Suprapubic skin (tissue), 4 donors: ENCODE measurements at regions not wholly inside any gene's neighbourhood (a gene's known extent, or its start where the extent isn't known, plus 50 kb on each side); places are given as distances from the start of the nearest gene placed in this dataset.

Source experiments
- DNase-seq, 2 donors: peaks; one replicate each; pipeline ENCODE4 v3.0.0-alpha.2; 2019; ENCODE audit warnings: low spot score in 2 of 2
- H3K27ac ChIP-seq: fragments of 200-600 bp; sonication (generic); one replicate; pipeline ENCODE4 v1.5.1; 2019
- H3K27me3 ChIP-seq: fragments of 200-600 bp; sonication (generic); one replicate; pipeline ENCODE4 v1.5.1; 2019
- H3K36me3 ChIP-seq: fragments of 200-600 bp; sonication (generic); one replicate; pipeline ENCODE4 v1.5.1; 2019
- H3K4me1 ChIP-seq: fragments of 200-600 bp; sonication (generic); one replicate; pipeline ENCODE4 v1.5.1; 2019
- H3K4me3 ChIP-seq: fragments of 200-600 bp; sonication (generic); one replicate; pipeline ENCODE4 v1.5.1; 2019; ENCODE audit warnings: mild to moderate bottlenecking
- H3K9me3 ChIP-seq: fragments of 200-600 bp; sonication (generic); one replicate; pipeline ENCODE4 v1.5.1; 2019
- EP300 ChIP-seq: sonication (generic); formaldehyde crosslinking; IDR thresholded peaks from one replicate; pipeline ENCODE4 v1.6.1; 2017; ENCODE audit warnings: antibody characterized with exemption
- POLR2A ChIP-seq, 2 donors: fragments of 450-650 bp; IDR thresholded peaks; one replicate each; pipeline ENCODE4 v1.6.1; 2017; ENCODE audit warnings: antibody characterized with exemption in 2 of 2, mild to moderate bottlenecking in 2 of 2, moderate library complexity in 2 of 2
- POLR2AphosphoS5 ChIP-seq, 3 donors: sonication (generic); formaldehyde crosslinking; IDR thresholded peaks; one replicate each; pipeline ENCODE4 v1.6.1; 2017; ENCODE audit warnings: antibody characterized with exemption in 3 of 3
- WGBS: methylation state at CpG from one replicate; pipeline ENCODE4 v1.1.5; 2018; 5-methylcytosine and 5-hydroxymethylcytosine counted together
- TF ChIP-seq, protein P1 (sequence below), 2 donors: fragments of 200-600 bp in 1 of 2; fragments of 450-650 bp in 1 of 2; sonication (generic) in 1 of 2; IDR thresholded peaks; one replicate each; pipeline ENCODE4 v1.5.1; 2016 to 2019; ENCODE audit warnings: antibody characterized with exemption in 2 of 2, mild to moderate bottlenecking in 1 of 2, moderate library complexity in 1 of 2

- no peaks in the 10 kb centered on the region for H3K4me1 ChIP-seq
- no peak for DNase-seq
- no peaks in the 10 kb centered on the region for H3K27me3 ChIP-seq
- WGBS = 59% methylated on average over 3 of the region's 3 CpGs
- no peaks in the 10 kb centered on the region for H3K36me3 ChIP-seq
- H3K9me3 ChIP-seq = no peaks in the 10 kb centered on the region
- no peak overlapping the region for H3K27ac ChIP-seq
- no peak overlapping the region for H3K4me3 ChIP-seq
- TF ChIP-seq, protein P1, sequence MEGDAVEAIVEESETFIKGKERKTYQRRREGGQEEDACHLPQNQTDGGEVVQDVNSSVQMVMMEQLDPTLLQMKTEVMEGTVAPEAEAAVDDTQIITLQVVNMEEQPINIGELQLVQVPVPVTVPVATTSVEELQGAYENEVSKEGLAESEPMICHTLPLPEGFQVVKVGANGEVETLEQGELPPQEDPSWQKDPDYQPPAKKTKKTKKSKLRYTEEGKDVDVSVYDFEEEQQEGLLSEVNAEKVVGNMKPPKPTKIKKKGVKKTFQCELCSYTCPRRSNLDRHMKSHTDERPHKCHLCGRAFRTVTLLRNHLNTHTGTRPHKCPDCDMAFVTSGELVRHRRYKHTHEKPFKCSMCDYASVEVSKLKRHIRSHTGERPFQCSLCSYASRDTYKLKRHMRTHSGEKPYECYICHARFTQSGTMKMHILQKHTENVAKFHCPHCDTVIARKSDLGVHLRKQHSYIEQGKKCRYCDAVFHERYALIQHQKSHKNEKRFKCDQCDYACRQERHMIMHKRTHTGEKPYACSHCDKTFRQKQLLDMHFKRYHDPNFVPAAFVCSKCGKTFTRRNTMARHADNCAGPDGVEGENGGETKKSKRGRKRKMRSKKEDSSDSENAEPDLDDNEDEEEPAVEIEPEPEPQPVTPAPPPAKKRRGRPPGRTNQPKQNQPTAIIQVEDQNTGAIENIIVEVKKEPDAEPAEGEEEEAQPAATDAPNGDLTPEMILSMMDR (IDR thresholded peaks at IDR 0.05) = no peak
- no peak for TF ChIP-seq POLR2AphosphoS5 (IDR thresholded peaks at IDR 0.05)
These were observed 647.4 kb upstream of the LMCD1 start for GRCh38 chr3:7854266-7854665.

GRCh38 chr3:7854721-7855120 is 646.9 kb upstream of the LMCD1 start:
- Histone ChIP-seq H3K27me3 (no peaks in the 10 kb centered on the region), H3K4me3 (no peak overlapping the region), H3K36me3 (no peaks in the 10 kb centered on the region), H3K27ac (no peak overlapping the region), H3K4me1 (no peaks in the 10 kb centered on the region), H3K9me3 (no peaks in the 10 kb centered on the region)
- TF ChIP-seq, protein P1 (IDR thresholded peaks at IDR 0.05) = no peak
- TF ChIP-seq EP300 = no peak
- TF ChIP-seq POLR2AphosphoS5 (IDR thresholded peaks at IDR 0.05) = no peak
- TF ChIP-seq POLR2A (IDR thresholded peaks at IDR 0.05) = no peak
- no peak for DNase-seq
- 71% methylated on average over 5 of the region's 5 CpGs for WGBS

DNA sequence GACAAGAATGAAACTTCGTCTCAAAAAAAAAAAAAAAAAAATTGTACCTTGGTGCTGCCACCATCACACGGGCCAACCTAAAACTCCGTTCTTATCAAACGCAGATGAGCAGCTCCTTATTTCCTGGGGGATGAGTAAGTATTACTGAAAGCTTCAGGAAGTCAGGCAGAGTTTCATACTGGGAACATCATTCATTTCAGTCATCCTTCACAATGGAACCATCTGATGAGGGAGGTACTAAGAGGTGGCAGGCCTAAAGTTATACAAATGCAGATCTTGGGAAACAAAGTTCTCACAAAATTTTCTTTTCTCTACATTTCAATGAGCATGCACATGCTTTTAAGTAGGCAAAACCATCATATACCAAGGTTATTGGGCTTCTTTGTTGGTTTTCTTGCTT is 636.0 kb upstream of the LMCD1 start:
- Histone ChIP-seq H3K4me3 (no peak overlapping the region), H3K36me3 (no peaks in the 10 kb centered on the region), H3K4me1 (no peaks in the 10 kb centered on the region), H3K9me3 (no peaks in the 10 kb centered on the region), H3K27me3 (no peaks in the 10 kb centered on the region), H3K27ac (no peak overlapping the region)
- DNase-seq = no peak
- TF ChIP-seq EP300 (no peak), POLR2AphosphoS5 (IDR thresholded peaks at IDR 0.05) (no peak), POLR2A (IDR thresholded peaks at IDR 0.05) (no peak)
- TF ChIP-seq, protein P1 (IDR thresholded peaks at IDR 0.05) = no peak
- WGBS = 90% methylated on average over 4 of the region's 4 CpGs

- no peak overlapping the region for H3K27ac ChIP-seq
- no peaks in the 10 kb centered on the region for H3K4me1 ChIP-seq
- H3K9me3 ChIP-seq = no peaks in the 10 kb centered on the region
- H3K27me3 ChIP-seq = no peaks in the 10 kb centered on the region
- TF ChIP-seq POLR2A (IDR thresholded peaks at IDR 0.05) (no peak), EP300 (no peak), POLR2AphosphoS5 (IDR thresholded peaks at IDR 0.05) (no peak)
- TF ChIP-seq, protein P1 (IDR thresholded peaks at IDR 0.05) = no peak
- 26% methylated on average over 5 of the region's 5 CpGs for WGBS
- no peak for DNase-seq
- H3K4me3 ChIP-seq = no peak overlapping the region
- no peaks in the 10 kb centered on the region for H3K36me3 ChIP-seq
These were observed 634.0 kb upstream of the LMCD1 start for GRCh38 chr3:7867587-7867986.

DNA sequence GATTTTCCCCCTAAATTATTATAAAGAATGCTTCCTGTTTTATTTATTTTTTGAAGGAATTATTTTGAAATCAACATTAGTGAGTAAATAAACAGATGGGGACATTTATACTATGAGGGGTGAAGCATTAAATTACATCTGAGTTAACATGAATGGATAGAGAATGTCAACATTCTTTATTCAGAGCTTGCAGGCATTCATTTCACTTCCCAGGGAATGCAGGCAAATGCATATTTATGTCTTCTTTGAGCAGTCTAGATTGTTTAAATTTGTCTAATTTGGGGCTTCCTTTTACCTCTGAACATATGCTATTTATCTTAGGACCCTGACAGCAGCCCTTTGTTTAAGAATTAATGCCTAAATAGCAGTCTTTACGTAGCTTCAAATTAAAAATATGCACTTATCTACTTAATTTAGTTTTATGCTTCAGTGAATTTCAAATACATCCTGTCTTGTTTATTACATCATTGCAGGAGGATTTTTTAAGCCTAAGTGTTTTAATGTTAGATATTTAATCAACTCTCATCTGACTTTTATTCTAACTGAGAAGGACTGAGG is 630.5 kb upstream of the LMCD1 start:
- 0% methylated on average over 1 of the region's 1 CpG for WGBS

More for the DNA sequence above, 630.5 kb upstream of the LMCD1 start:
- TF ChIP-seq, protein P1 (IDR thresholded peaks at IDR 0.05) = no peak
- TF ChIP-seq POLR2A (IDR thresholded peaks at IDR 0.05) = no peak
- no peak for TF ChIP-seq EP300
- TF ChIP-seq POLR2AphosphoS5 (IDR thresholded peaks at IDR 0.05) = no peak
- peaks cover 2% of the 10 kb centered on the region for H3K4me1 ChIP-seq
- H3K9me3 ChIP-seq = no peaks in the 10 kb centered on the region
- no peak for DNase-seq
- no peak overlapping the region for H3K4me3 ChIP-seq
- no peak overlapping the region for H3K27ac ChIP-seq
- H3K36me3 ChIP-seq = no peaks in the 10 kb centered on the region
- no peaks in the 10 kb centered on the region for H3K27me3 ChIP-seq
